ENCODE measurements at regions not wholly inside any gene's neighbourhood (a gene's known extent, or its start where the extent isn't known, plus 50 kb on each side); places are given as distances from the start of the nearest gene placed in this dataset.

GRCh38 chr3:87901141-87901540 is 157.7 kb downstream of the CGGBP1 start:
- ATAC-seq (ENCODE audit: low read depth) (no peak), DNase-seq (no peak)
- Histone ChIP-seq H3K27me3 (ENCODE audit: control insufficient read depth, insufficient read depth, low read length) (no peaks in the 10 kb centered on the region), H2BK15ac (ENCODE audit: low read depth, low read length) (no peak overlapping the region), H4K8ac (ENCODE audit: low read depth in 2 of 2, low read length in 2 of 2) (no peak overlapping the region), H3K14ac (replicated peaks; ENCODE audit: low read depth, low read length) (no peak overlapping the region), H3K4me1 (ENCODE audit: control insufficient read depth, insufficient read depth, low read length) (no peaks in the 10 kb centered on the region), H3K36me3 (ENCODE audit: control insufficient read depth, insufficient read depth, low read length) (no peaks in the 10 kb centered on the region), H3K4ac (ENCODE audit: low read depth, low read length) (no peak overlapping the region), H2AFZ (replicated peaks; ENCODE audit: low read length, poor library complexity) (no peak overlapping the region), H2BK20ac (ENCODE audit: low read depth, low read length) (no peak overlapping the region), H2AK5ac (ENCODE audit: low read depth, low read length) (no peak overlapping the region), H2AK9ac (replicated peaks; ENCODE audit: low read depth, low read length, poor library complexity) (no peak overlapping the region), H3K23ac (ENCODE audit: low read depth, low read length) (no peak overlapping the region), H3K27ac (ENCODE audit: insufficient read depth, low read length) (no peak overlapping the region), H4K91ac (ENCODE audit: insufficient read depth, low read depth, low read length) (no peak overlapping the region), H2BK120ac (ENCODE audit: low read depth, low read length) (no peak overlapping the region), H2BK5ac (ENCODE audit: low read depth, low read length, poor library complexity, severe bottlenecking) (no peak overlapping the region), H3K4me2 (ENCODE audit: low read depth, low read length) (no peak overlapping the region), H3K9me1 (ENCODE audit: insufficient read depth, low read length) (no peaks in the 10 kb centered on the region), H3K56ac (ENCODE audit: extremely low read depth, insufficient read depth, low read length) (no peak overlapping the region), H3K9me3 (ENCODE audit: control insufficient read depth, insufficient read depth, low read length) (no peaks in the 10 kb centered on the region), H3K18ac (ENCODE audit: low read depth, low read length) (no peak overlapping the region), H4K20me1 (ENCODE audit: insufficient read depth, low read length) (no peaks in the 10 kb centered on the region), H3K79me1 (ENCODE audit: low read depth in 1 of 2, low read length in 2 of 2) (no peaks in the 10 kb centered on the region), H3K4me3 (ENCODE audit: insufficient read depth, low read depth, low read length) (no peak overlapping the region), H4K5ac (ENCODE audit: low read depth, low read length) (no peak overlapping the region), H3K9ac (ENCODE audit: low read depth, low read length) (no peak overlapping the region)
- dilution Hi-C loops (cut with HindIII; ENCODE audit: low sequenced_read_pairs, unreplicated experiment): no loop called here
- WGBS, 2 experiments (ENCODE audit: extremely low coverage in 2 of 2, insufficient read length in 1 of 2): no CpG with 5 or more reads among the region's 1 CpG
- in situ Hi-C loops (cut with MboI; ENCODE audit: low sequenced_read_pairs): no loop called here
- BruUV-seq (replicated peaks): no TSS peak
- intact Hi-C loops (cut with micrococcal nuclease): no loop called here
- TF ChIP-seq CEBPB (IDR thresholded peaks at IDR 0.05; ENCODE audit: low read depth, low read length) (no peak), FOS (IDR thresholded peaks at IDR 0.05; ENCODE audit: low read depth, low read length) (no peak), RAD21 (IDR thresholded peaks at IDR 0.05; ENCODE audit: low read length) (no peak), RFX5 (IDR thresholded peaks at IDR 0.05; ENCODE audit: low read depth, low read length) (no peak), RCOR1 (IDR thresholded peaks at IDR 0.05; ENCODE audit: insufficient replicate concordance, low read length) (no peak), CTCF (conservative IDR thresholded peaks at IDR 0.05; ENCODE audit: low read depth, low read length) (no peak), USF2 (IDR thresholded peaks at IDR 0.05; ENCODE audit: low read depth, low read length) (no peak), MAFK (IDR thresholded peaks at IDR 0.05; ENCODE audit: low read depth, low read length) (no peak), MXI1 (IDR thresholded peaks at IDR 0.05; ENCODE audit: borderline replicate concordance, low read depth, low read length) (no peak), CHD1 (IDR thresholded peaks at IDR 0.05; ENCODE audit: low read depth, low read length) (no peak), BHLHE40 (IDR thresholded peaks at IDR 0.05; ENCODE audit: low read depth, low read length) (no peak), POLR2A (IDR thresholded peaks at IDR 0.05; ENCODE audit: low read depth, low read length) (no peak), ELK1 (IDR thresholded peaks at IDR 0.05; ENCODE audit: borderline replicate concordance, low read depth, low read length) (no peak), MAZ (IDR thresholded peaks at IDR 0.05; ENCODE audit: borderline replicate concordance, low read depth, low read length) (no peak), NFE2L2 (IDR thresholded peaks at IDR 0.05; ENCODE audit: low read depth, low read length) (no peak), SMC3 (IDR thresholded peaks at IDR 0.05; ENCODE audit: low read depth, low read length) (no peak)
- ChIA-PET CTCF (no interaction called here), POLR2A (ENCODE audit: unreplicated experiment) (no interaction called here)

Measured in IMR-90 (cell line).